Neural progenitor cell (in vitro differentiated cells): ENCODE measurements at regions not wholly inside any gene's neighbourhood (a gene's known extent, or its start where the extent isn't known, plus 50 kb on each side); places are given as distances from the start of the nearest gene placed in this dataset.

Source experiments
- CTCF ChIP-seq: fragments of 200-600 bp; sonication (generic); IDR thresholded peaks from 2 replicates; pipeline ENCODE4 v1.5.1; 2017; ENCODE audit warnings: antibody characterized with exemption, mild to moderate bottlenecking
- EZH2phosphoT487 ChIP-seq: fragments of 200-600 bp; sonication (generic); IDR thresholded peaks from 2 replicates; pipeline ENCODE4 v1.6.1; 2017; ENCODE audit warnings: antibody characterized with exemption

- TF ChIP-seq CTCF (no peak), EZH2phosphoT487 (no peak)
Measured at GRCh38 chr12:59234391-59234790, 314.1 kb upstream of the LRIG3 start.
